Fibroblast of gingiva (primary cell): ENCODE measurements at regions not wholly inside any gene's neighbourhood (a gene's known extent, or its start where the extent isn't known, plus 50 kb on each side); places are given as distances from the start of the nearest gene placed in this dataset.
"Not testable (repeated sequence)": the region's sequence is repeated elsewhere in the genome, so short reads cannot be mapped to it uniquely, and the experiment has no call there.

Source experiments
- DNase-seq: peaks from one replicate; pipeline ENCODE4 v3.0.0-alpha.2; 2011; ENCODE audit warnings: low read depth

DNA sequence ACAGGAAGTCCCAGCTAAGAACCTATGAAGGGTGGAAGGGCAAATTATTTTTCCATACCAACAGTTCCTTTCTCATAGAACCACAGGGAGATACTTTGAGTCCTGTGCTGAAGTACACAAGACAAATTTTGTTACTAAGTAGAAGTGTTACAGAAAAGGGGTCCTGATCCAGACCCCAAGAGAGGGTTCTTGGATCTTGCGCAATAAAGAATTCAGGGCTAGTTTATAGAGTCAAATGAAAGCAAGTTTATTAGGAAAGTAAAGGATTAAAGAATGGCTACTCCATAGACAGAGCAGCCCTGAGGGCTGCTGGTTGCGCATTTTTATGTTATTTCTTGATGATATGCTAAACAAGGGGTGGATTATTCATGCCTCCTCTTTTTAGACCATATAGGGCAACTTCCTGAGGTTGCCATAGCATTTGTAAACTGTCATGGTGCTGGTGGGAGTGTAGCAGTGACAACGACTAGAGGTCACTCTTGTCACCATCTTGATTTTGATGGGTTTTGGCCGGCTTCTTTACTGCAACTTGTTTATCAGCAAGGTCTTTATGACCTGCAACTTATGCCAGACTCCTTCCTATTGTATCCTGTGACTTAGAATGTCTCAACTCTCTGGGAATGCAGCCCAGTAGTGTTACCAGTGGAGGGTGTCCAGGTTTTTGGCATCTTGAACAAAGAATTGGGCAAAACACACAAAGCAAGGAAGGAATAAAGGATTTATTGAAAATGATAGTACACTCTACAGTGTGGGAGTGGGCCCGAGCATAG is 409.4 kb downstream of the SH2D4B start:
- DNase-seq, result no peak

DNA sequence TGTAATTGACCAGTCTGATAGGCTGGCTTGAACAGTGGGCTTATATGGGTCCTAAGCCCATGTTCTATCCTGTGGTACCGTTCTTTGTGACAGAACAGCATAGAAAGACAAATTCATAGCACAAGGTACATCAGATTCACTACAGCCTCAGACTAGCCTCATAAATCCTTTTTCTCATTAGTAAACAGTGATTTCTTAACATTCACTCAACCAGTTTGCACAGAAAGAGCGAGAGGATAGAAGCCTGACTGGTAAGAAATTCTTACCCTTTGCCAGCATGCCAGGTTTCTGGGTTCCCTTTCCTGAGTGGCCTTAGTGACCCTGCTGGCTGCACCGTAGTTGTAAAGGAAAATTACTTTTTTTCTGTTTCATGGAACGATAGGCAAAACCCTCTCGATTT is 412.1 kb downstream of the SH2D4B start:
- DNase-seq, result no peak

- no peak for DNase-seq
Measured at GRCh38 chr10:80952436-80952835, 414.7 kb downstream of the SH2D4B start.

- DNase-seq, result no peak
Measured at GRCh38 chr10:80957161-80957560, 419.5 kb downstream of the SH2D4B start.

- DNase-seq, result no peak
Measured at GRCh38 chr10:80964179-80964578, 426.5 kb downstream of the SH2D4B start.

- no peak for DNase-seq
Measured at GRCh38 chr10:80964955-80965614, 427.4 kb downstream of the SH2D4B start.

- DNase-seq, result no peak
Measured at GRCh38 chr10:80966326-80966986, 428.8 kb downstream of the SH2D4B start.

GRCh38 chr10:80967357-80967756 is 429.7 kb downstream of the SH2D4B start:
- DNase-seq, result not testable (repeated sequence)

- DNase-seq, result no peak
Measured at GRCh38 chr10:80968903-80969302, 431.2 kb downstream of the SH2D4B start.

DNA sequence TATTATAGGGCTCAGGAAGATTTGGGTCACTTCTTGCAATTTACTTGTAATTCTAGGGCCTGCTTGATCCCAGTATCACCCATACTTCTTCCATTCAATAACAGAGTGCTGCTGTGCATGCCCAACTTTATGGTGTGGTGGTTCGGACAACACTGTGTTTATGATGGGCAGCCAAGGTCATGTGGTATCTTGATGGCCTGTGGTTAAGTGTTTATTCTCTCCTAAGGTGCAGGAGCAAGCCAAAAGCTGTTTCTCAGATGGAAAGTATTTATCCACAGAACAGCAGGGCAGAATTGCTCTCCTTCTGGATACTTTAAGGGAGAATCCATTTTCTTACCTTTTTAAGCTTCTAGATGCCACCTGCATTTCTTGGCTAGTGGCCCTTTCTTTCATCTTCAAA is 433.8 kb downstream of the SH2D4B start:
- no peak for DNase-seq

- no peak for DNase-seq
Measured at GRCh38 chr10:80976658-80977057, 439.0 kb downstream of the SH2D4B start.

GRCh38 chr10:80985102-80985501 is 447.4 kb downstream of the SH2D4B start:
- DNase-seq, result no peak

- DNase-seq, result no peak
Measured at GRCh38 chr10:80986596-80986995, 448.9 kb downstream of the SH2D4B start.

- DNase-seq, result no peak
Measured at GRCh38 chr10:80988755-80989154, 451.1 kb downstream of the SH2D4B start.

- DNase-seq, result no peak
Measured at GRCh38 chr10:80996615-80997193, 459.0 kb downstream of the SH2D4B start.

DNA sequence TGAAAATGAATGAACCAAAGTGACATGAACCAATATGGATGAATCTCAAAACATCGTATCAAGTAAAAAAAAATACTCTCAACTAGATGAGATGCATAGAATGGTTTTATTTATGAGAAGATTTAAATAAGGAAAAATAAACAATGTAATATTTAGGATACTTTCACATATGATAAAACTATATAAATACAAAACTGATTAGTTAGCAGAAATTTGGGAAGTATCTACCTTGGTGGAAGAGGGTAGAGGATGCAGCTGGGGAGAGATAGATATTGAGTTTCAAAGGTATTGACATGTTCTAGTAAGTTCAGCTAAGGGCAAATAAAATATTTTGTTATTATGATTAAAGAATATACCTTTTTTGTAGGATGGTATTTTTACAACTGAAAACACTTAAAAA is 463.1 kb downstream of the SH2D4B start:
- no peak for DNase-seq

DNA sequence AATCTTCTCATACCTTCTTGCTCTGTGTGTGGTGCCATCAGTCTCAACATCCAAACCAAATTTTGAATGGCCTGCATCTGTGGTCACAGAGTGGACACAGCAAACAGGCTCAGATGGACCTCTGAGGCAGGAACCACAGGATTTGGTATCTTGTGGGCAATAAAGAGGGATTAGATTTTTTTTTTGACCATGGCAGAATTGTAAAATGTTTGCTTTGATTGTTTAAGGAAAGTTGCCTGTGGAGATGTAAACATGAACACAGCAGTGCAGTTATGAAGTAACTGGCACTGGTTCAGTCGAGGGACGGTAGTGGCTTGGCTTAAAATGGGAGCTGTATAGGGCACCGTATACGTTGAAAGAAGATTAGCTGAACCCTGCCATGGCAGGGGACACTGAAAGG is 464.7 kb downstream of the SH2D4B start:
- no peak for DNase-seq

DNA sequence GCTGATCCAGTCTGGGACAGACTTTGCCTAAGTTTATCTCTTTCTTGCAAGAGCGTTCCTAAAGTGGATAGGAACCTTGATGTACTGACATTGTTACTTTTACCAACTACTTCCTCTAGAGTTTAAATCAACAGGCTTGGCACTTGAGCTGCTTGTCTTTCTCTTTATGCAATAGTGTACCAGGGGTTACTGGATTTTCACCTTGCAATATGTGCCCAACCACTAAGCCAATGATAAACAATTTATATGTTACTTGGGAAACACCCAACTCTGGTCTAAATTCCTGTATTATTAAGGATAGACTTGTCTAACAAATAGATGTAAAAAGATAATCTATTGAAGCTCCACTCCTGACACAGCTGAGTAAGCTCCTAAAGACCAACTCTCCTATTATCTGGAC is 470.2 kb downstream of the SH2D4B start:
- no peak for DNase-seq

DNA sequence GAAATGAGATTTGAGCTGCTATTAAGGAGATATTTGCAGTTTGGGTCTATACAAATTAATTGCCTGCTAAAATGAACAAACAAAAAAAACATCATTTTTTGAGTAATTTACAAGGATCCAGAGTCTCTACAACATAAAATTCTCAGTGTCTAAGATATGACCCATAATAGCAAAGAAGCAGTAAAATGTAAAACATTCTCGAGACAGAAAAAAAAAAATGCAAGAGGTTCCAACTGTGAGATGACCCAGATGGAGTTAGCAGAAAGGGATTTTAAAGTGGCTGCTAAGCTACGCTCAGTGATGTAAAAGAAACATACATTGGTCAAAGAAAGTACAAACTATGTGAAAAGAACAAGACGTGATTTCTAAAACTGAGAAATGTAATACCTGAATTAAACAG is 471.0 kb downstream of the SH2D4B start:
- no peak for DNase-seq

GRCh38 chr10:81009296-81009695 is 471.6 kb downstream of the SH2D4B start:
- DNase-seq, result no peak

DNA sequence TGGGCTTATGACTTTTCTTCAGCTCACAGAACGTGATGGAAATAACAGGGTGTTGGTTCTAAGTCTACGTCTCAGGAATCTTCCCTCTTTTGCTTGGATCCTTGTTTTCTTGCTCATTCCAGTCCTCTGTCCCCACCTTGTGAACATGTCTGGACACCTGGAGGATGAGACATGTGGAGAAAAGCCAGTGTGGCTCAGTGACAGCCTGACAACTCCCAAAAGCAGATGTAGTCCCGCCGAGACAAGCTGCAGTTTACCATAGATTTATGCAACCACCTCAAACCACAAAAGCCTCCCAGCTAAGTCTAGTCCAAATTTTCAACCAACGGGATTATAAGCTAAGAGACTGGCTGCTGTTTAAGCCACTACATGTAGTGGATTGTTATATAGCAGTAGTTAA is 476.1 kb downstream of the SH2D4B start:
- no peak for DNase-seq

DNA sequence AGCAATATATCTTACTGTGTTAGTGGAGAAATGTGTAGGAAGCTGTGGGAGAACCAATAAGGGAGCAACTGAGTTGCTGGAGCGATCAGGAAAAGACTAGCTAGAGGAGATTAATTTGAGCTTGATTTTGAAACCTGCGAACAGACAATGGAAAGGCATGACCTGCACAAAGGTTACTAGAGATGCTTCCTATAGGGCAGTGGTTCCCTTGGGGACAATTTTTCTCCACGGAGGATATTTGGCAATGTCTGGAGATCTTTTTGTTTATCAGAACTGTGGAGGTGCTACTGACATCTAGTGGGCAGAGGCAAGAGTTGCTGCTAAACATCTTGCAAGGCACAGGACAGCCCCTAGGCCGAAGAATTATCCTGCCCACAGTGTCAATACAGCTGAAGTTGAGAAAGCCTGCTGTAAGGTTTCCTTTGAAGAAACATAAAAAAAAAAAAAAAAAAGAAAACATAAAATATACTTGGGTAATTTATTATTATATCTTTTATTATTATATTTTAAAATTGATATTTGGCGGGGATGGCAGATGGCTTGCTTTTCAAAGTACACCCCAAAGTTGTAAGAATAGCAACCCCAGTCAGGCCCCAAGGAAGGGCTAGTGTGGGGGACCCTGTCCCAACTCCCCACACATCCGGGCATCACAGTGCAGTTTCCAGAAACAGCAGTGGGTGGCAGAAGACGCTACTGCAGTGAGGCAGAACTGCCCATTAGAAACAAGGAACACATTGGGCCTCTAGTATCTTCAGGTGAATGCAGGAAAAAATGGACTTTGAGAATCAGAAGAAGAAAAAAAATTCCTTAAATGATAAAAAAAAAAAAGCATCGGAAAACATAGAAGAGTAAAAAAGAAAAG is 481.6 kb downstream of the SH2D4B start:
- peak; percentile 3 for DNase-seq
